GM21360 (cell line): ENCODE measurements at regions not wholly inside any gene's neighbourhood (a gene's known extent, or its start where the extent isn't known, plus 50 kb on each side); places are given as distances from the start of the nearest gene placed in this dataset.
"Not testable (repeated sequence)": the region's sequence is repeated elsewhere in the genome, so short reads cannot be mapped to it uniquely, and the experiment has no call there.

ENCODE experiments used
- ATAC-seq: cut with Tn5 transposase; IDR thresholded peaks from one replicate; pipeline ENCODE4 v1.9.1; 2021; ENCODE audit warnings: mild to moderate bottlenecking, moderate library complexity; ENCODE audit not compliant: unreplicated experiment

- not testable (repeated sequence) for ATAC-seq
Observed at GRCh38 chr1:149635290-149635899, 51.7 kb downstream of the PPIAL4C start.

- peak; percentile 83 for ATAC-seq
Observed at GRCh38 chr1:149636286-149637122, 52.9 kb downstream of the PPIAL4C start.

GRCh38 chr1:149638481-149638880 is 54.8 kb downstream of the PPIAL4C start:
- not testable (repeated sequence) for ATAC-seq

GRCh38 chr1:149638901-149639658 is 55.4 kb downstream of the PPIAL4C start:
- not testable (repeated sequence) for ATAC-seq

- ATAC-seq = not testable (repeated sequence)
Observed at GRCh38 chr1:149641179-149641578, 57.5 kb downstream of the PPIAL4C start.

GRCh38 chr1:149644818-149645217 is 61.2 kb downstream of the PPIAL4C start:
- ATAC-seq = not testable (repeated sequence)

- not testable (repeated sequence) for ATAC-seq
Observed at GRCh38 chr1:149646360-149647017, 62.8 kb downstream of the PPIAL4C start.

- ATAC-seq = not testable (repeated sequence)
Observed at GRCh38 chr1:149647018-149647373, 63.3 kb downstream of the PPIAL4C start.

GRCh38 chr1:149657750-149658149 is 74.1 kb downstream of the PPIAL4C start:
- ATAC-seq = not testable (repeated sequence)

- not testable (repeated sequence) for ATAC-seq
Observed at GRCh38 chr1:149658175-149658574, 74.5 kb downstream of the PPIAL4C start.

GRCh38 chr1:149664624-149665023 is 81.0 kb downstream of the PPIAL4C start:
- ATAC-seq = not testable (repeated sequence)

GRCh38 chr1:149665033-149665432 is 81.4 kb downstream of the PPIAL4C start:
- not testable (repeated sequence) for ATAC-seq

GRCh38 chr1:149665528-149665927 is 81.9 kb downstream of the PPIAL4C start:
- not testable (repeated sequence) for ATAC-seq

- ATAC-seq = not testable (repeated sequence)
Observed at GRCh38 chr1:149673231-149673909, 89.7 kb downstream of the PPIAL4C start.

GRCh38 chr1:149674921-149675320 is 91.3 kb downstream of the PPIAL4C start:
- ATAC-seq = not testable (repeated sequence)

- not testable (repeated sequence) for ATAC-seq
Observed at GRCh38 chr1:149677359-149677758, 93.7 kb downstream of the PPIAL4C start.

- not testable (repeated sequence) for ATAC-seq
Observed at GRCh38 chr1:149686593-149687238, 95.8 kb upstream of the FCGR1A start.

GRCh38 chr1:149691399-149691798 is 91.1 kb upstream of the FCGR1A start:
- not testable (repeated sequence) for ATAC-seq

- ATAC-seq = not testable (repeated sequence)
Observed at GRCh38 chr1:149692804-149693539, 89.5 kb upstream of the FCGR1A start.
